ENCODE measurements at regions not wholly inside any gene's neighbourhood (a gene's known extent, or its start where the extent isn't known, plus 50 kb on each side); places are given as distances from the start of the nearest gene placed in this dataset.
A peak's percentile ranks its signal among the peaks of the same experiment; 100 is the strongest.

DNA sequence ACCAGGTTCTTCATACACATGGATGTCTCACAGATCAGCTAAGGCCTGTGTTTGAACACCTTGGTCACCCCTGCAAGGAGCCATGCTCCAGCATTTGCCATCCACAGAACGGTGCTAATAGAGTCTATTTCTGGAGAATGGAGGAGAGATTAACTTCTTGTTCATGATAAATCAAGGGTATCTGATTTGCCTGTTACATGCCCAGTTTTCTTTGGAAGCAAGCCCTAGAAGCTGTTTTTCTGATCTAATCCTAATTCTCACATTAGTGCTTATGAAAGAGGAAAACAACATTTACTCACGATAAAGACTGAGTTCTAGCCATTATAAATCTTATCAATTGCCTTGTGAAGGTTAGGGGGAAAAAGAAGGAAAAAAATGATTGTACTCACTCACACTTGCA, 119.6 kb upstream of the DTNA start:
- Histone ChIP-seq H3K36me3 (no peaks in the 10 kb centered on the region), H3K27me3 (no peaks in the 10 kb centered on the region), H3K4me3 (no peak overlapping the region), H3K27ac (no peak overlapping the region), H3K4me1 (no peaks in the 10 kb centered on the region), H3K9me3 (no peaks in the 10 kb centered on the region)
- DNase-seq (ENCODE audit: low spot score in 2 of 2) = no peak
- intact Hi-C loops (cut with DNase I; ENCODE audit: low total_unique reads) = no loop called here
- TF ChIP-seq, protein P1, sequence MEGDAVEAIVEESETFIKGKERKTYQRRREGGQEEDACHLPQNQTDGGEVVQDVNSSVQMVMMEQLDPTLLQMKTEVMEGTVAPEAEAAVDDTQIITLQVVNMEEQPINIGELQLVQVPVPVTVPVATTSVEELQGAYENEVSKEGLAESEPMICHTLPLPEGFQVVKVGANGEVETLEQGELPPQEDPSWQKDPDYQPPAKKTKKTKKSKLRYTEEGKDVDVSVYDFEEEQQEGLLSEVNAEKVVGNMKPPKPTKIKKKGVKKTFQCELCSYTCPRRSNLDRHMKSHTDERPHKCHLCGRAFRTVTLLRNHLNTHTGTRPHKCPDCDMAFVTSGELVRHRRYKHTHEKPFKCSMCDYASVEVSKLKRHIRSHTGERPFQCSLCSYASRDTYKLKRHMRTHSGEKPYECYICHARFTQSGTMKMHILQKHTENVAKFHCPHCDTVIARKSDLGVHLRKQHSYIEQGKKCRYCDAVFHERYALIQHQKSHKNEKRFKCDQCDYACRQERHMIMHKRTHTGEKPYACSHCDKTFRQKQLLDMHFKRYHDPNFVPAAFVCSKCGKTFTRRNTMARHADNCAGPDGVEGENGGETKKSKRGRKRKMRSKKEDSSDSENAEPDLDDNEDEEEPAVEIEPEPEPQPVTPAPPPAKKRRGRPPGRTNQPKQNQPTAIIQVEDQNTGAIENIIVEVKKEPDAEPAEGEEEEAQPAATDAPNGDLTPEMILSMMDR (IDR thresholded peaks at IDR 0.05) = no peak

DNA sequence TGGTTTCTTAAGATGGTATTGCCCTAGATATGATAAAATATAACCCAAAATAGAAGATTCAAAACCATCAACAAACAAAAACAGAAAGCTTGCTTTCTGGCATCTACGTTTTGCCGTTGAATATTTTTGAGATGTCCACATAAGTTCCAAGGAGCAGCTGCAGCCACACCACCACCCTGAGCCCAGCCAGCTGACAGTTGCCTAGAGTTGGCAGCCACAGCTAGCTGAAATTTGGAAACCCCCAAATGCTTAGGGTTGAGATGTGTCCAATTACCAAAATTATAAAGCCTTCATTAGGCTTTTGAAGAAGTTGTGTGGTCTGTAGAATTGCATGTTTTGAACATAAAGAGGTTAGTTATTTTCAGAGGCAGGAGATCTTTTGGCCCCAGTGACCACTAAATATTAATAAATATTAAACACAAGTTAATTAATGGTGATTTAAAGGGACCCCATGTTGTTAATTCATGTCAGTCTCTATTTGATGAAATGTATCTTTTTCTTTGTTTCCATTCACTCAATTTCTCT, 118.1 kb upstream of the DTNA start:
- intact Hi-C loops (cut with DNase I; ENCODE audit: low total_unique reads) = no loop called here
- Histone ChIP-seq H3K9me3 (no peaks in the 10 kb centered on the region), H3K4me1 (no peaks in the 10 kb centered on the region), H3K36me3 (no peaks in the 10 kb centered on the region), H3K4me3 (no peak overlapping the region), H3K27me3 (no peaks in the 10 kb centered on the region), H3K27ac (no peak overlapping the region)
- DNase-seq (ENCODE audit: low spot score in 2 of 2) = no peak
- TF ChIP-seq POLR2AphosphoS5 (IDR thresholded peaks at IDR 0.05) = no peak
- TF ChIP-seq POLR2A (IDR thresholded peaks at IDR 0.05) = no peak
- TF ChIP-seq, protein P1 (IDR thresholded peaks at IDR 0.05) = no peak

DNA sequence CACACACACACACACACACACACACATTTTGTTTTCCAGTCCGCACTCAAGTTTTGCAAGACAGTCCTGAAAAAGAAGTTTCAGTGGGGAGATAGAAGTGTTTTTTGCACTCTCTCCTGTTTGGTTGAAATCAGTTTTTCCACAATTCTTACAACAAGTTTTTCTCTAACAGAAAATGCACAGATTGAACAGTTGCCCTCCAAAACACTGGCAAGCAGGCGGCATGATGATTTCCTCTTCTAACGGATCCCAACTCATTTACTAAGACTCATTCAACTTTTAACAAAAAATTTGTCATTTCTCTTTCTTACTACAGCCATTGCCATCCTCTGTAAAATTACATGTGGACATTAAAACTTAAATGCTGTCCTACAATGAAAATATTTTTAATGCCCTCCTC, 117.6 kb upstream of the DTNA start:
- intact Hi-C loops (cut with DNase I; ENCODE audit: low total_unique reads) = no loop called here
- peak overlapping the region in 1 of 3 donors; percentile 37 for H3K4me3 ChIP-seq
- H3K27me3 ChIP-seq = no peaks in the 10 kb centered on the region
- TF ChIP-seq, protein P1 (IDR thresholded peaks at IDR 0.05) = no peak
- no peak for TF ChIP-seq POLR2A (IDR thresholded peaks at IDR 0.05)
- no peak for TF ChIP-seq POLR2AphosphoS5 (IDR thresholded peaks at IDR 0.05)
- H3K27ac ChIP-seq = peak overlapping the region in 1 of 2 donors; percentile 59
- H3K36me3 ChIP-seq = no peaks in the 10 kb centered on the region
- DNase-seq (ENCODE audit: low spot score in 2 of 2) = no peak
- no peaks in the 10 kb centered on the region for H3K9me3 ChIP-seq
- H3K4me1 ChIP-seq = no peaks in the 10 kb centered on the region

DNA sequence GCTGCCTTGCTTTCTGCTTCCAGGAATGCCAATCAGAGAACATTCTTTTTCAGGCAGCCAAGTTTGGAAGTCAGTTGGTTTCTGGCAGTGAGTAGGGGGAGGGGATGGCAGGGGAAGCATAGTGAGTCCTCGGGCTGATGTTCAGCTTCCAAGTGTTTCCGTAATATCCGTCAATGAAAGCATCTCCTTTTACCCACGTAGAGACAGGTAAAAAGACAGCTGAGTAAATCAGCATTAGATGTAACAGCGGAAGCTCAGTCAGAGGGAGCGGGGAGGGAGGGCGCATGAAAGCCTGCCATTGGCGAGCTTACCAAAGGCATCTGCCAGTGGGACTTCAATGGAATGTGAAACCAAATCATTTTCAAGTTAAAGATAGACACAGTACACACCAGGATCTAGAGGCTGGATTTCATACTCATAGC, 117.1 kb upstream of the DTNA start:
- Histone ChIP-seq H3K27me3 (no peaks in the 10 kb centered on the region), H3K4me3 (peak overlapping the region; percentile 32 to 51 (median 37)), H3K9me3 (no peaks in the 10 kb centered on the region), H3K4me1 (no peaks in the 10 kb centered on the region), H3K36me3 (no peaks in the 10 kb centered on the region), H3K27ac (peak overlapping the region; percentile 45 to 59)
- TF ChIP-seq POLR2A (IDR thresholded peaks at IDR 0.05) = no peak
- TF ChIP-seq, protein P1 (IDR thresholded peaks at IDR 0.05) = no peak
- peak in 1 of 3 donors; percentile 10 for TF ChIP-seq POLR2AphosphoS5 (IDR thresholded peaks at IDR 0.05)
- DNase-seq (ENCODE audit: low spot score in 2 of 2) = peak; percentile 55
- intact Hi-C loops (cut with DNase I; ENCODE audit: low total_unique reads) = no loop called here

DNA sequence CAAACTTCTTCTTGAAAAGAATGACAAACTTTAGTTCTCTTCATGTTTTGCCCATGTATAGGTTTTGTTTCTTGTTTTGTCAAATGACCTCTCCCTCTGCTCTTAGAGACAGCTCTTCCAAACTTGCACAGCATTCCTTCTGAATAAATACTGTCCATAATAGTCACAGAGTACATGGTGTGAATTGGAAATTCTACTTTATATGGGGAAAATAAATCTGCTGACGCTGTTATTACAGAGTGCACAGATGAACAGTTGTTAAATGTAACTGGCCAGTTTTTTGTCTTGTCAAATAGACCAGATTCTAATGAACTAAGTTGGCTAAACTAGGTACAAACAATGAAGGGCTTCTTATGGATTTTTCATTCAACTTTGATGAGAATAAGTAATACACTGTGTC, 115.8 kb upstream of the DTNA start:
- no peak for DNase-seq (ENCODE audit: low spot score in 2 of 2)
- H3K36me3 ChIP-seq = no peaks in the 10 kb centered on the region
- intact Hi-C loops (cut with DNase I; ENCODE audit: low total_unique reads) = no loop called here
- TF ChIP-seq POLR2AphosphoS5 (IDR thresholded peaks at IDR 0.05) = no peak
- TF ChIP-seq POLR2A (IDR thresholded peaks at IDR 0.05) = no peak
- TF ChIP-seq, protein P1 (IDR thresholded peaks at IDR 0.05) = no peak
- H3K4me1 ChIP-seq = no peaks in the 10 kb centered on the region
- H3K27me3 ChIP-seq = no peaks in the 10 kb centered on the region
- H3K9me3 ChIP-seq = no peaks in the 10 kb centered on the region
- peak overlapping the region in 1 of 2 donors; percentile 6 for H3K27ac ChIP-seq
- no peak overlapping the region for H3K4me3 ChIP-seq

All from breast epithelium (tissue), 4 donors.